Tibial nerve (tissue), 4 donors: ENCODE measurements at regions not wholly inside any gene's neighbourhood (a gene's known extent, or its start where the extent isn't known, plus 50 kb on each side); places are given as distances from the start of the nearest gene placed in this dataset.

ENCODE experiments used
- DNase-seq, 2 donors: peaks; one replicate each; pipeline ENCODE4 v3.0.0-alpha.2; 2019; ENCODE audit warnings: low spot score in 2 of 2
- H3K27ac ChIP-seq, 4 donors: fragments of 200-600 bp; sonication (generic) in 3 of 4; one replicate each; pipeline ENCODE4 v1.5.1; 2017 to 2019; ENCODE audit warnings: mild to moderate bottlenecking in 1 of 4
- H3K27me3 ChIP-seq, 2 donors: fragments of 200-600 bp; sonication (generic) in 1 of 2; one replicate each; pipeline versions ENCODE4 v1.5.1 to v1.6.0; 2017 to 2019
- H3K36me3 ChIP-seq, 3 donors: fragments of 200-600 bp; sonication (generic); one replicate each; pipeline ENCODE4 v1.5.1; 2018 to 2019
- H3K4me1 ChIP-seq, 4 donors: fragments of 200-600 bp; sonication (generic) in 3 of 4; one replicate each; pipeline ENCODE4 v1.5.1; 2017 to 2019
- H3K4me3 ChIP-seq, 4 donors: fragments of 200-600 bp; sonication (generic) in 3 of 4; one replicate each; pipeline ENCODE4 v1.5.1; 2017 to 2019; ENCODE audit warnings: mild to moderate bottlenecking in 1 of 4, moderate library complexity in 1 of 4
- H3K9me3 ChIP-seq, 4 donors: fragments of 200-600 bp; sonication (generic) in 3 of 4; one replicate each; pipeline ENCODE4 v1.5.1; 2017 to 2019
- CTCF ChIP-seq, 5 experiments: fragments of 200-600 bp in 3 of 5; fragments of 450-650 bp in 2 of 5; sonication (generic) in 3 of 5; IDR thresholded peaks; one replicate each; pipeline ENCODE4 v1.5.1; 2016 to 2019; ENCODE audit warnings: antibody characterized with exemption in 5 of 5, mild to moderate bottlenecking in 3 of 5, moderate library complexity in 2 of 5
- EP300 ChIP-seq, 2 donors: sonication (generic); formaldehyde crosslinking; IDR thresholded peaks; one replicate each; pipeline ENCODE4 v1.6.1; 2017; ENCODE audit warnings: antibody characterized with exemption in 2 of 2, mild to moderate bottlenecking in 1 of 2
- POLR2A ChIP-seq, 2 donors: fragments of 450-650 bp; IDR thresholded peaks; one replicate each; pipeline ENCODE4 v1.6.1; 2017; ENCODE audit warnings: antibody characterized with exemption in 2 of 2, mild to moderate bottlenecking in 2 of 2, moderate library complexity in 2 of 2
- WGBS, 2 donors: methylation state at CpG; one replicate each; pipeline ENCODE4 v1.1.5; 2018; 5-methylcytosine and 5-hydroxymethylcytosine counted together

GRCh38 chr5:68662804-68663307, 431.0 kb upstream of the SLC30A5 start:
- Histone ChIP-seq H3K4me3 (no peak overlapping the region), H3K4me1 (no peaks in the 10 kb centered on the region), H3K9me3 (no peaks in the 10 kb centered on the region), H3K27ac (no peak overlapping the region), H3K27me3 (no peaks in the 10 kb centered on the region), H3K36me3 (no peaks in the 10 kb centered on the region)
- no peak for DNase-seq
- no peak for TF ChIP-seq POLR2A (IDR thresholded peaks at IDR 0.05)
- no peak for TF ChIP-seq EP300 (IDR thresholded peaks at IDR 0.05)
- no peak for TF ChIP-seq CTCF (IDR thresholded peaks at IDR 0.05)

GRCh38 chr5:68669864-68670575, 423.8 kb upstream of the SLC30A5 start:
- H3K4me1 ChIP-seq = peaks cover 0 to 20% (median 2%) of the 10 kb centered on the region in 4 donors
- H3K4me3 ChIP-seq = no peak overlapping the region
- no peaks in the 10 kb centered on the region for H3K9me3 ChIP-seq
- H3K36me3 ChIP-seq = no peaks in the 10 kb centered on the region
- 58 to 60% methylated on average over 8 of the region's 8 CpGs for whole genome bisulfite sequencing, 2 donors
- no peak for TF ChIP-seq CTCF (IDR thresholded peaks at IDR 0.05)
- no peak for TF ChIP-seq EP300 (IDR thresholded peaks at IDR 0.05)
- no peak for TF ChIP-seq POLR2A (IDR thresholded peaks at IDR 0.05)
- no peak overlapping the region for H3K27ac ChIP-seq
- no peaks in the 10 kb centered on the region for H3K27me3 ChIP-seq
- DNase-seq = no peak

- no peak for DNase-seq
- Histone ChIP-seq H3K27me3 (no peaks in the 10 kb centered on the region), H3K4me3 (peak overlapping the region in 2 of 4 donors; percentile 22 to 29), H3K4me1 (peaks cover 0 to 20% (median 2%) of the 10 kb centered on the region in 4 donors), H3K36me3 (no peaks in the 10 kb centered on the region), H3K27ac (no peak overlapping the region), H3K9me3 (no peaks in the 10 kb centered on the region)
- WGBS, 2 donors = 41 to 43% methylated on average over 8 of the region's 8 CpGs
- TF ChIP-seq POLR2A (IDR thresholded peaks at IDR 0.05) = no peak
- no peak for TF ChIP-seq CTCF (IDR thresholded peaks at IDR 0.05)
- TF ChIP-seq EP300 (IDR thresholded peaks at IDR 0.05) = no peak
Measured at GRCh38 chr5:68673106-68673822, 420.6 kb upstream of the SLC30A5 start.

GRCh38 chr5:68673823-68674180, 420.0 kb upstream of the SLC30A5 start:
- no peak for DNase-seq
- H3K36me3 ChIP-seq = no peaks in the 10 kb centered on the region
- WGBS, 2 donors = 56 to 74% methylated on average over 6 of the region's 6 CpGs
- H3K4me3 ChIP-seq = no peak overlapping the region
- H3K27me3 ChIP-seq = no peaks in the 10 kb centered on the region
- H3K27ac ChIP-seq = no peak overlapping the region
- TF ChIP-seq POLR2A (IDR thresholded peaks at IDR 0.05) = no peak
- no peak for TF ChIP-seq CTCF (IDR thresholded peaks at IDR 0.05)
- no peak for TF ChIP-seq EP300 (IDR thresholded peaks at IDR 0.05)
- H3K4me1 ChIP-seq = peaks cover 0 to 20% (median 2%) of the 10 kb centered on the region in 4 donors
- H3K9me3 ChIP-seq = no peaks in the 10 kb centered on the region

- TF ChIP-seq CTCF (IDR thresholded peaks at IDR 0.05) (no peak), EP300 (IDR thresholded peaks at IDR 0.05) (no peak), POLR2A (IDR thresholded peaks at IDR 0.05) (no peak)
- Histone ChIP-seq H3K27me3 (no peaks in the 10 kb centered on the region), H3K4me1 (peaks cover 0 to 4% (median 0%) of the 10 kb centered on the region in 4 donors), H3K27ac (no peak overlapping the region), H3K4me3 (no peak overlapping the region), H3K36me3 (no peaks in the 10 kb centered on the region), H3K9me3 (no peaks in the 10 kb centered on the region)
- no peak for DNase-seq
- 96 to 100% methylated on average over 1 of the region's 1 CpG for WGBS, 2 donors
Measured at GRCh38 chr5:68679041-68679440, 414.8 kb upstream of the SLC30A5 start.
